AG09309 (cell line): ENCODE measurements at regions not wholly inside any gene's neighbourhood (a gene's known extent, or its start where the extent isn't known, plus 50 kb on each side); places are given as distances from the start of the nearest gene placed in this dataset.

Source experiments
- DNase-seq: peaks from one replicate; pipeline ENCODE4 v3.0.0-alpha.2; 2010; ENCODE audit warnings: low read depth
- H3K4me3 ChIP-seq: 2 replicates; pipeline ENCODE4 v1.5.1; 2011; ENCODE audit warnings: mild to moderate bottlenecking, low read depth, low read length, moderate library complexity; ENCODE audit not compliant: control insufficient read depth
- TF ChIP-seq, protein P1 (sequence below): IDR thresholded peaks from 2 replicates; pipeline ENCODE4 v1.5.1; 2011; ENCODE audit warnings: mild to moderate bottlenecking, low read depth, low read length, inconsistent platforms; ENCODE audit not compliant: insufficient read depth, control insufficient read depth; ENCODE audit errors: missing control alignments

GRCh38 chr2:67210430-67210829 is 186.7 kb upstream of the ETAA1 start:
- no peak for DNase-seq
- TF ChIP-seq, protein P1, sequence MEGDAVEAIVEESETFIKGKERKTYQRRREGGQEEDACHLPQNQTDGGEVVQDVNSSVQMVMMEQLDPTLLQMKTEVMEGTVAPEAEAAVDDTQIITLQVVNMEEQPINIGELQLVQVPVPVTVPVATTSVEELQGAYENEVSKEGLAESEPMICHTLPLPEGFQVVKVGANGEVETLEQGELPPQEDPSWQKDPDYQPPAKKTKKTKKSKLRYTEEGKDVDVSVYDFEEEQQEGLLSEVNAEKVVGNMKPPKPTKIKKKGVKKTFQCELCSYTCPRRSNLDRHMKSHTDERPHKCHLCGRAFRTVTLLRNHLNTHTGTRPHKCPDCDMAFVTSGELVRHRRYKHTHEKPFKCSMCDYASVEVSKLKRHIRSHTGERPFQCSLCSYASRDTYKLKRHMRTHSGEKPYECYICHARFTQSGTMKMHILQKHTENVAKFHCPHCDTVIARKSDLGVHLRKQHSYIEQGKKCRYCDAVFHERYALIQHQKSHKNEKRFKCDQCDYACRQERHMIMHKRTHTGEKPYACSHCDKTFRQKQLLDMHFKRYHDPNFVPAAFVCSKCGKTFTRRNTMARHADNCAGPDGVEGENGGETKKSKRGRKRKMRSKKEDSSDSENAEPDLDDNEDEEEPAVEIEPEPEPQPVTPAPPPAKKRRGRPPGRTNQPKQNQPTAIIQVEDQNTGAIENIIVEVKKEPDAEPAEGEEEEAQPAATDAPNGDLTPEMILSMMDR, result no peak
- H3K4me3 ChIP-seq, result no peak overlapping the region

DNA sequence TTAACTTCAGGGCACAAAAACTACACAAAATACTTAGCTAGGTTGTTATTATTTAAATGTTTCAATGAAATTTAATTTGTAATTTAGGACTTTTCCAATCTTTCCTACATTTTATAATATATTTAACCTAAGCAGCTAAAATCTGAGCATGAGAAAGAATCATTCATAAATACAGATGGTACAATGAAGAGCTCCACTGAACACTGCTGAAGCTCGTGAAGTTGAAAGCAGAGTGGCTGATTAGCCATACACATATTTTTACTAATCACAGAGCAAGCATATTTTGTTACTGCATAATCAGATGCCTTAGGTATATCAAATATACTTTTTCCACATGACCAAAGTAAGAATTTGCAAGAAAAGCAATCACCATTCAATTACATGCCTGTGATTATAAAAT is 184.9 kb upstream of the ETAA1 start:
- no peak for DNase-seq
- no peak overlapping the region for H3K4me3 ChIP-seq
- TF ChIP-seq, protein P1, result no peak

DNA sequence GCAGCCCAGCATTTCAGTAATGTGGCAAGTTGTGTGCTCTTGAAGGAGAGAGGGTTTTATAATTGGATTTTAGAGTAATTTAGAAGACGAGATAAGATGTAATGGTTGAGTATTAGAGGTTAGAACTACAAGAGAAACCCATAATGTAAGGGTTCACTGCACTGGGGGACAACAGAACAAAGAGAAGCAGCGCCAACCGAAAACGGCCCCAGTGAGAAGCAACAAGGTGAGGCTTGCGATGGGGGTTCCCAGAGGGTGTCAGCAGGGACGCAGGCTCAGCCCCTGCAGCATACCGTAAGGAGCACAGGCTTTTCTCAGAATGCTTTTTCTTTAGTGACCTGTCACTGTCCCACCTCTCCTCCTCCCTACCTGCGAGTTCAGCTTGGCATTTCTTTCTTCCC is 183.9 kb upstream of the ETAA1 start:
- TF ChIP-seq, protein P1, result no peak
- no peak for DNase-seq

GRCh38 chr2:67213677-67214402 is 183.3 kb upstream of the ETAA1 start:
- TF ChIP-seq, protein P1, result no peak
- DNase-seq, result no peak
- H3K4me3 ChIP-seq, result no peak overlapping the region

More for the DNA sequence above, 183.9 kb upstream of the ETAA1 start:
- H3K4me3 ChIP-seq, result no peak overlapping the region

DNA sequence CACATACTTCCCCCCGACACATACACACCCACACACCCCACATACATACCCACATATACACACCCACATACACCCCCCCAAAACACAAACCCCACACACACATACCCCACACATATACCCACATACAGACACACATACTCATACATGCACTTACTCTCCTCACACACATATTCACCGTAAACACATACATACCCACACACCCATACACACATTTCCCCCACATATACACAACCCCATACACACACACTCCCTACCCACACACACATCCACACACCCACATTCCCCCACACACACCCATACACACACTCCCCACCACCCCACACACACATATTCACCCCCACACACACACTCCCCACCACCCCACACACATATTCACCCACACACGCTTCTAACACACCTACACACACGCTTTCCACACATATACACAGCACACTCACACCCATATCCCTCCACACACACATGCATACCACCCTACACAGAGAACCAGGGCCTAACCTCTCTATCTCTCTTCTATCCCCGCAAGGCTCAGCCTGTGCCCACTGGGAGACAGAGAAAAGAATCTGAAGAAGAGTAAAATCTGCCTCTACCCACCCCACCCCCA is 182.4 kb upstream of the ETAA1 start:
- no peak overlapping the region for H3K4me3 ChIP-seq
- no peak for DNase-seq

GRCh38 chr2:67215214-67216055 is 181.7 kb upstream of the ETAA1 start:
- peak; percentile 17 for DNase-seq
- no peak overlapping the region for H3K4me3 ChIP-seq
- TF ChIP-seq, protein P1, result peak; percentile 67

More for the DNA sequence above, 182.4 kb upstream of the ETAA1 start:
- TF ChIP-seq, protein P1, result no peak
